ENCODE measurements at regions not wholly inside any gene's neighbourhood (a gene's known extent, or its start where the extent isn't known, plus 50 kb on each side); places are given as distances from the start of the nearest gene placed in this dataset.

- no peak for DNase-seq
- no peaks in the 10 kb centered on the region for H3K27me3 Mint-ChIP-seq (ENCODE audit: low read depth in 3 of 3)
- H3K4me1 Mint-ChIP-seq: peaks cover 9 to 13% of the 10 kb centered on the region in 2 donors
- no peak overlapping the region for H3K4me3 Mint-ChIP-seq
- no peaks in the 10 kb centered on the region for H3K36me3 Mint-ChIP-seq
- no peak overlapping the region for H3K27ac Mint-ChIP-seq
- H3K9me3 Mint-ChIP-seq: no peaks in the 10 kb centered on the region
These were observed 60.1 kb downstream of the NABP1 start for GRCh38 chr2:191738003-191738402.

- H3K9me3 Mint-ChIP-seq: no peaks in the 10 kb centered on the region
These were observed 60.7 kb downstream of the NABP1 start for GRCh38 chr2:191738667-191739066.

GRCh38 chr2:191739194-191739593 is 61.3 kb downstream of the NABP1 start:
- Mint-ChIP-seq H3K4me3 (no peak overlapping the region), H3K36me3 (no peaks in the 10 kb centered on the region), H3K27ac (no peak overlapping the region), H3K4me1 (peaks cover 9 to 13% of the 10 kb centered on the region in 2 donors), H3K27me3 (ENCODE audit: low read depth in 3 of 3) (peaks cover 0 to 2% (median 0%) of the 10 kb centered on the region in 3 donors), H3K9me3 (no peaks in the 10 kb centered on the region)
- DNase-seq: no peak

More at GRCh38 chr2:191738667-191739066, 60.7 kb downstream of the NABP1 start:
- Mint-ChIP-seq H3K27me3 (ENCODE audit: low read depth in 3 of 3) (peaks cover 0 to 2% (median 0%) of the 10 kb centered on the region in 3 donors), H3K27ac (no peak overlapping the region), H3K4me3 (no peak overlapping the region), H3K4me1 (peaks cover 9 to 13% of the 10 kb centered on the region in 2 donors), H3K36me3 (no peaks in the 10 kb centered on the region)
- no peak for DNase-seq

- DNase-seq: peak; percentile 52 to 58 (median 57)
These were observed 62.1 kb downstream of the NABP1 start for GRCh38 chr2:191740016-191740419.

GRCh38 chr2:191740759-191741158 is 62.8 kb downstream of the NABP1 start:
- no peak overlapping the region for H3K27ac Mint-ChIP-seq
- H3K4me1 Mint-ChIP-seq: peaks cover 9 to 13% of the 10 kb centered on the region in 2 donors
- H3K36me3 Mint-ChIP-seq: no peaks in the 10 kb centered on the region
- no peak for DNase-seq
- H3K27me3 Mint-ChIP-seq (ENCODE audit: low read depth in 3 of 3): peaks cover 0 to 2% (median 0%) of the 10 kb centered on the region in 3 donors
- H3K4me3 Mint-ChIP-seq: no peak overlapping the region
- H3K9me3 Mint-ChIP-seq: no peaks in the 10 kb centered on the region

More at GRCh38 chr2:191740016-191740419, 62.1 kb downstream of the NABP1 start:
- no peaks in the 10 kb centered on the region for H3K36me3 Mint-ChIP-seq
- peak overlapping the region in 4 of 5 donors; percentile 0 to 28 (median 22) for H3K4me3 Mint-ChIP-seq
- H3K4me1 Mint-ChIP-seq: peaks cover 9 to 13% of the 10 kb centered on the region in 2 donors
- no peaks in the 10 kb centered on the region for H3K9me3 Mint-ChIP-seq
- H3K27ac Mint-ChIP-seq: peak overlapping the region; percentile 10 to 56 (median 24)
- peaks cover 0 to 2% (median 0%) of the 10 kb centered on the region in 3 donors for H3K27me3 Mint-ChIP-seq (ENCODE audit: low read depth in 3 of 3)

GRCh38 chr2:191746346-191747169 is 68.6 kb downstream of the NABP1 start:
- no peaks in the 10 kb centered on the region for H3K4me1 Mint-ChIP-seq
- H3K27me3 Mint-ChIP-seq (ENCODE audit: low read depth in 3 of 3): peaks cover 0 to 7% (median 0%) of the 10 kb centered on the region in 3 donors

GRCh38 chr2:191747170-191747530 is 69.2 kb downstream of the NABP1 start:
- Mint-ChIP-seq H3K9me3 (no peaks in the 10 kb centered on the region), H3K4me3 (no peak overlapping the region), H3K27ac (no peak overlapping the region), H3K4me1 (no peaks in the 10 kb centered on the region), H3K36me3 (no peaks in the 10 kb centered on the region), H3K27me3 (ENCODE audit: low read depth in 3 of 3) (peaks cover 0 to 7% (median 1%) of the 10 kb centered on the region in 3 donors)
- DNase-seq: no peak

More at GRCh38 chr2:191746346-191747169, 68.6 kb downstream of the NABP1 start:
- H3K4me3 Mint-ChIP-seq: no peak overlapping the region
- H3K36me3 Mint-ChIP-seq: no peaks in the 10 kb centered on the region
- no peak for DNase-seq
- H3K9me3 Mint-ChIP-seq: no peaks in the 10 kb centered on the region
- no peak overlapping the region for H3K27ac Mint-ChIP-seq

GRCh38 chr2:191748059-191748461 is 70.1 kb downstream of the NABP1 start:
- H3K9me3 Mint-ChIP-seq: no peaks in the 10 kb centered on the region
- no peaks in the 10 kb centered on the region for H3K36me3 Mint-ChIP-seq
- no peak for DNase-seq
- no peak overlapping the region for H3K4me3 Mint-ChIP-seq
- no peak overlapping the region for H3K27ac Mint-ChIP-seq
- H3K4me1 Mint-ChIP-seq: no peaks in the 10 kb centered on the region
- peaks cover 0 to 7% (median 2%) of the 10 kb centered on the region in 3 donors for H3K27me3 Mint-ChIP-seq (ENCODE audit: low read depth in 3 of 3)

GRCh38 chr2:191748528-191749180 is 70.7 kb downstream of the NABP1 start:
- H3K27ac Mint-ChIP-seq: no peak overlapping the region
- H3K4me1 Mint-ChIP-seq: no peaks in the 10 kb centered on the region
- H3K9me3 Mint-ChIP-seq: no peaks in the 10 kb centered on the region
- H3K36me3 Mint-ChIP-seq: no peaks in the 10 kb centered on the region
- H3K4me3 Mint-ChIP-seq: no peak overlapping the region
- no peak for DNase-seq
- peaks cover 0 to 5% (median 2%) of the 10 kb centered on the region in 3 donors for H3K27me3 Mint-ChIP-seq (ENCODE audit: low read depth in 3 of 3)

- H3K36me3 Mint-ChIP-seq: no peaks in the 10 kb centered on the region
- DNase-seq: no peak
- H3K4me3 Mint-ChIP-seq: no peak overlapping the region
- H3K27ac Mint-ChIP-seq: no peak overlapping the region
- H3K9me3 Mint-ChIP-seq: no peaks in the 10 kb centered on the region
- H3K27me3 Mint-ChIP-seq (ENCODE audit: low read depth in 3 of 3): peaks cover 0 to 5% (median 2%) of the 10 kb centered on the region in 3 donors
- no peaks in the 10 kb centered on the region for H3K4me1 Mint-ChIP-seq
These were observed 71.2 kb downstream of the NABP1 start for GRCh38 chr2:191749181-191749540.

GRCh38 chr2:191754103-191754502 is 76.2 kb downstream of the NABP1 start:
- Mint-ChIP-seq H3K27me3 (ENCODE audit: low read depth in 3 of 3) (peaks cover 0 to 5% (median 2%) of the 10 kb centered on the region in 3 donors), H3K4me1 (peaks cover 4 to 6% of the 10 kb centered on the region in 2 donors), H3K9me3 (no peaks in the 10 kb centered on the region), H3K27ac (no peak overlapping the region), H3K36me3 (no peaks in the 10 kb centered on the region), H3K4me3 (no peak overlapping the region)
- DNase-seq: no peak

- no peaks in the 10 kb centered on the region for H3K36me3 Mint-ChIP-seq
- H3K27ac Mint-ChIP-seq: no peak overlapping the region
- no peaks in the 10 kb centered on the region for H3K9me3 Mint-ChIP-seq
These were observed 78.8 kb downstream of the NABP1 start for GRCh38 chr2:191756761-191757160.

GRCh38 chr2:191757208-191757607 is 79.3 kb downstream of the NABP1 start:
- Mint-ChIP-seq H3K27me3 (ENCODE audit: low read depth in 3 of 3) (peaks cover 2 to 3% (median 3%) of the 10 kb centered on the region in 3 donors), H3K27ac (no peak overlapping the region), H3K4me3 (no peak overlapping the region), H3K4me1 (peaks cover 4 to 7% of the 10 kb centered on the region in 2 donors), H3K9me3 (no peaks in the 10 kb centered on the region), H3K36me3 (no peaks in the 10 kb centered on the region)
- DNase-seq: no peak

More at GRCh38 chr2:191756761-191757160, 78.8 kb downstream of the NABP1 start:
- Mint-ChIP-seq H3K4me3 (no peak overlapping the region), H3K27me3 (ENCODE audit: low read depth in 3 of 3) (peaks cover 2 to 4% (median 2%) of the 10 kb centered on the region in 3 donors), H3K4me1 (peaks cover 4 to 7% of the 10 kb centered on the region in 2 donors)
- no peak for DNase-seq
